Erythroblast (primary cell): ENCODE measurements at regions not wholly inside any gene's neighbourhood (a gene's known extent, or its start where the extent isn't known, plus 50 kb on each side); places are given as distances from the start of the nearest gene placed in this dataset.

Source experiments
- GATA1 ChIP-seq: IDR thresholded peaks from 2 replicates; pipeline ENCODE4 v1.6.1; 2011; ENCODE audit warnings: low read depth, mild to moderate bottlenecking, control low read depth, low read length, moderate library complexity
- POLR2A ChIP-seq: IDR thresholded peaks from 2 replicates; pipeline ENCODE4 v1.6.1; 2011; ENCODE audit warnings: mild to moderate bottlenecking, low read length

GRCh38 chr4:13928214-13928613 lies 300.7 kb upstream of the BOD1L1 start:
- TF ChIP-seq POLR2A (no peak), GATA1 (no peak)
